ENCODE measurements at regions not wholly inside any gene's neighbourhood (a gene's known extent, or its start where the extent isn't known, plus 50 kb on each side); places are given as distances from the start of the nearest gene placed in this dataset.
"Not testable (repeated sequence)": the region's sequence is repeated elsewhere in the genome, so short reads cannot be mapped to it uniquely, and the experiment has no call there.

- TF ChIP-seq CTCF, POLR2A (IDR thresholded peaks at IDR 0.05): not testable (repeated sequence)
Observed at GRCh38 chr16:32083891-32084290, 169.2 kb upstream of the TP53TG3D start.
